ENCODE measurements at regions not wholly inside any gene's neighbourhood (a gene's known extent, or its start where the extent isn't known, plus 50 kb on each side); places are given as distances from the start of the nearest gene placed in this dataset.

DNA sequence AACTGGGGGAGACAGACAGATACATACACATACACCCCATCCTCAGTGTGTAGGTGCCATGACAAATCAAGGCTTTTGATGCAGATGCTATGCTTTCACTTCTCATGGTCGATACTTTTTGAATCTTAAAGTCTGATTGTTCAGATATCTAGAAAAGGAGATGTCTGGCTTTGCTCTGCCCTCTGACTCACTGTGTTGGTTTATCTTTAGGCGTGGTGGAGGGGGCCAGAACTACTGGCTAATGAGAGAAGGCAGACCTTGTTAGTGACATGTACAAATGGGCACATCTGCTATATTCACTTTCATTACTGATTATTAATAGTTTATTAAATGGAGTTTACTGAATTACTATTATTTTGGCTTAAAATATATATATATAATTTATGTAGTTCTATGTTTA is 444.3 kb upstream of the RGS6 start:
- no peak overlapping the region for H3K4me3 Mint-ChIP-seq
- Histone ChIP-seq H3K27ac (ENCODE audit: low read length) (no peak overlapping the region), H3K9me3 (ENCODE audit: control insufficient read depth, insufficient read depth, low read length) (no peaks in the 10 kb centered on the region), H3K36me3 (ENCODE audit: control insufficient read depth, insufficient read depth, low read length) (no peaks in the 10 kb centered on the region), H3K4me1 (ENCODE audit: control insufficient read depth, insufficient read depth, low read length) (no peaks in the 10 kb centered on the region), H3K27me3 (ENCODE audit: control insufficient read depth, insufficient read depth, low read length) (no peaks in the 10 kb centered on the region), H3K4me3 (ENCODE audit: low read length) (no peak overlapping the region)
- intact Hi-C loops (cut with micrococcal nuclease) = no loop called here
- no peaks in the 10 kb centered on the region for H3K27me3 Mint-ChIP-seq (ENCODE audit: low read depth in 2 of 2)
- H3K4me1 Mint-ChIP-seq = peaks cover 15 to 18% of the 10 kb centered on the region in 2 donors
- WGBS (ENCODE audit: insufficient coverage) = 67% methylated on average over 1 of the region's 2 CpGs
- H3K27ac Mint-ChIP-seq = no peak overlapping the region
- no peaks in the 10 kb centered on the region for H3K36me3 Mint-ChIP-seq
- DNase-seq (no peak), ATAC-seq (no peak)
- TF ChIP-seq, protein P1, sequence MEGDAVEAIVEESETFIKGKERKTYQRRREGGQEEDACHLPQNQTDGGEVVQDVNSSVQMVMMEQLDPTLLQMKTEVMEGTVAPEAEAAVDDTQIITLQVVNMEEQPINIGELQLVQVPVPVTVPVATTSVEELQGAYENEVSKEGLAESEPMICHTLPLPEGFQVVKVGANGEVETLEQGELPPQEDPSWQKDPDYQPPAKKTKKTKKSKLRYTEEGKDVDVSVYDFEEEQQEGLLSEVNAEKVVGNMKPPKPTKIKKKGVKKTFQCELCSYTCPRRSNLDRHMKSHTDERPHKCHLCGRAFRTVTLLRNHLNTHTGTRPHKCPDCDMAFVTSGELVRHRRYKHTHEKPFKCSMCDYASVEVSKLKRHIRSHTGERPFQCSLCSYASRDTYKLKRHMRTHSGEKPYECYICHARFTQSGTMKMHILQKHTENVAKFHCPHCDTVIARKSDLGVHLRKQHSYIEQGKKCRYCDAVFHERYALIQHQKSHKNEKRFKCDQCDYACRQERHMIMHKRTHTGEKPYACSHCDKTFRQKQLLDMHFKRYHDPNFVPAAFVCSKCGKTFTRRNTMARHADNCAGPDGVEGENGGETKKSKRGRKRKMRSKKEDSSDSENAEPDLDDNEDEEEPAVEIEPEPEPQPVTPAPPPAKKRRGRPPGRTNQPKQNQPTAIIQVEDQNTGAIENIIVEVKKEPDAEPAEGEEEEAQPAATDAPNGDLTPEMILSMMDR (IDR thresholded peaks at IDR 0.05) = no peak
- no peaks in the 10 kb centered on the region for H3K9me3 Mint-ChIP-seq

DNA sequence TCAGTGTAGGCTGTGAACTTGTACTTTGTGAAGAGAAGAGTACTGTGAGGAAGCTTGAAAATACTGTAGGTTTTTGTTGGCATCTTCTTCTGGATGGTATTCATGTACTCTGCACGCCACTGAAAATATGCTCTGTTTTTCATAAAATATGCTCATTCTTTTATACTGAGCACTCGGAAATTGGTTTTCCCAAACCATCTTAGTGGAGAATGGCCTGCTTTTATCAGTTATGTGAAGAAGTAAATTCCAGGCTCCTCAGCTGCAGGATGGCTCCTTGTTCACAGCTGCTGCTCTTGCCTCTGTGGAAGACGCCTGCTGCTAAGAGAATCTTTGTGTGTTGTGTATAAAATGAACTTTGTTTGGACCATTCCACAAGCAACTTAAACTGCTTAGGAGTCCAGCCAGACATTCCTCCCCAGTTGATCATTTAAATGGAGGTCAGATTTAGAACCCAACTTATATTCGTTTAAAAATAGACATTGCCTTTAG is 443.5 kb upstream of the RGS6 start:
- no peaks in the 10 kb centered on the region for H3K27me3 Mint-ChIP-seq (ENCODE audit: low read depth in 2 of 2)
- H3K4me3 Mint-ChIP-seq = no peak overlapping the region
- intact Hi-C loops (cut with micrococcal nuclease) = no loop called here
- TF ChIP-seq, protein P1 (IDR thresholded peaks at IDR 0.05) = no peak
- no peaks in the 10 kb centered on the region for H3K36me3 Mint-ChIP-seq
- no peak for ATAC-seq
- no peaks in the 10 kb centered on the region for H3K4me1 ChIP-seq (ENCODE audit: control insufficient read depth, insufficient read depth, low read length)
- 96% methylated on average over 4 of the region's 4 CpGs for WGBS (ENCODE audit: insufficient coverage)
- H3K4me3 ChIP-seq (ENCODE audit: low read length) = no peak overlapping the region
- H3K9me3 Mint-ChIP-seq = no peaks in the 10 kb centered on the region
- no peaks in the 10 kb centered on the region for H3K27me3 ChIP-seq (ENCODE audit: control insufficient read depth, insufficient read depth, low read length)
- no peaks in the 10 kb centered on the region for H3K9me3 ChIP-seq (ENCODE audit: control insufficient read depth, insufficient read depth, low read length)
- no peak overlapping the region for H3K27ac ChIP-seq (ENCODE audit: low read length)
- H3K27ac Mint-ChIP-seq = no peak overlapping the region
- no peak for DNase-seq
- H3K36me3 ChIP-seq (ENCODE audit: control insufficient read depth, insufficient read depth, low read length) = no peaks in the 10 kb centered on the region
- H3K4me1 Mint-ChIP-seq = peaks cover 12 to 18% of the 10 kb centered on the region in 2 donors

DNA sequence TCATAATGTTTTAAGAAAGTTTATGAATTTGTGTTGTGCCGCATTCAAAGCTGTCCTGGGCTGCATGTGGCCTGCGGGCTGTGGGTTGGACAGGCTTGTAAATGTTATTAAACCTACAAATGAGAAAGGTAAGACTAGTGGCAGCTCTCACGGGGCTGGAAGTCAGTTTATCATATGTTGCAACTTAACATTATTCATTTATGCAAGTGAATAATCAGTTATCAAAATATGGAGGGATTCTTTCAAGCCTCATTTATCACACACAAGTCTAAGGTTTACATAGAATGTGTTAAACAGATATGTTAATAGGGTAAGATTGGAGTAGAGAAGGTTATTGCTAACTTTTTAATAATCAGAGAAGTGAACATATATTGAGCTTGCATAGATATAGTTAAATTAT is 442.5 kb upstream of the RGS6 start:
- H3K27me3 ChIP-seq (ENCODE audit: control insufficient read depth, insufficient read depth, low read length) = no peaks in the 10 kb centered on the region
- H3K27me3 Mint-ChIP-seq (ENCODE audit: low read depth in 2 of 2) = no peaks in the 10 kb centered on the region
- H3K9me3 Mint-ChIP-seq = no peaks in the 10 kb centered on the region

DNA sequence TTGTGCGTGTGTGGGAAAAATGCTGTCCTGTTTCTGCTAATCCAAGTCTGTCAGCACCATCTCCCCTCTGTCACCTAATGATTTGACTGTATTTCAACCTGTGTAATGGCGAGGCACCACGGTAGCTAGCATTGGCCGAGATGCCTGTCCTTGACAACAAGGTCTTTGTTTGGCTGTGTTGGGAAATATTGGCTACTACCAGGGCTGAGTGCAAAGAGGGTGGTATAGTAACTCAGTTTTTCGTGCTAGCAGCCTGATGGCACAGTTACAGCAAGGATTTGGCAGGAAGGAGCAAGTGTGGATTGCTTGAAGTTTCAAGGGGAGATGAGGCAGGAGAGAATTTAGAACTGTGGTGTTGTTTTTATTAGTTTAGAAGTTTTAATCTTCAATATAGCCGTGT is 440.3 kb upstream of the RGS6 start:
- ATAC-seq = no peak
- H3K9me3 Mint-ChIP-seq = no peaks in the 10 kb centered on the region

More for the DNA sequence above, 442.5 kb upstream of the RGS6 start:
- intact Hi-C loops (cut with micrococcal nuclease) = no loop called here
- TF ChIP-seq, protein P1 (IDR thresholded peaks at IDR 0.05) = no peak
- DNase-seq = no peak
- H3K4me1 ChIP-seq (ENCODE audit: control insufficient read depth, insufficient read depth, low read length) = no peaks in the 10 kb centered on the region
- no peak overlapping the region for H3K27ac ChIP-seq (ENCODE audit: low read length)
- no peak for ATAC-seq
- Mint-ChIP-seq H3K27ac (no peak overlapping the region), H3K4me1 (peaks cover 10 to 18% of the 10 kb centered on the region in 2 donors), H3K4me3 (no peak overlapping the region), H3K36me3 (no peaks in the 10 kb centered on the region)
- no peaks in the 10 kb centered on the region for H3K36me3 ChIP-seq (ENCODE audit: control insufficient read depth, insufficient read depth, low read length)
- no peaks in the 10 kb centered on the region for H3K9me3 ChIP-seq (ENCODE audit: control insufficient read depth, insufficient read depth, low read length)
- H3K4me3 ChIP-seq (ENCODE audit: low read length) = no peak overlapping the region
- whole genome bisulfite sequencing (ENCODE audit: insufficient coverage) = 100% methylated on average over 2 of the region's 3 CpGs

More for the DNA sequence above, 440.3 kb upstream of the RGS6 start:
- Mint-ChIP-seq H3K4me1 (peaks cover 9 to 18% of the 10 kb centered on the region in 2 donors), H3K4me3 (no peak overlapping the region), H3K27me3 (ENCODE audit: low read depth in 2 of 2) (no peaks in the 10 kb centered on the region), H3K27ac (no peak overlapping the region), H3K36me3 (peaks cover 6% of the 10 kb centered on the region)
- no peak for DNase-seq
- 97% methylated on average over 6 of the region's 6 CpGs for WGBS (ENCODE audit: insufficient coverage)
- Histone ChIP-seq H3K27me3 (ENCODE audit: control insufficient read depth, insufficient read depth, low read length) (no peaks in the 10 kb centered on the region), H3K4me1 (ENCODE audit: control insufficient read depth, insufficient read depth, low read length) (no peaks in the 10 kb centered on the region), H3K36me3 (ENCODE audit: control insufficient read depth, insufficient read depth, low read length) (no peaks in the 10 kb centered on the region), H3K4me3 (ENCODE audit: low read length) (no peak overlapping the region), H3K9me3 (ENCODE audit: control insufficient read depth, insufficient read depth, low read length) (peaks cover 2% of the 10 kb centered on the region), H3K27ac (ENCODE audit: low read length) (no peak overlapping the region)
- TF ChIP-seq, protein P1 (IDR thresholded peaks at IDR 0.05) = no peak
- intact Hi-C loops (cut with micrococcal nuclease) = no loop called here
